ENCODE measurements at regions not wholly inside any gene's neighbourhood (a gene's known extent, or its start where the extent isn't known, plus 50 kb on each side); places are given as distances from the start of the nearest gene placed in this dataset.

DNA sequence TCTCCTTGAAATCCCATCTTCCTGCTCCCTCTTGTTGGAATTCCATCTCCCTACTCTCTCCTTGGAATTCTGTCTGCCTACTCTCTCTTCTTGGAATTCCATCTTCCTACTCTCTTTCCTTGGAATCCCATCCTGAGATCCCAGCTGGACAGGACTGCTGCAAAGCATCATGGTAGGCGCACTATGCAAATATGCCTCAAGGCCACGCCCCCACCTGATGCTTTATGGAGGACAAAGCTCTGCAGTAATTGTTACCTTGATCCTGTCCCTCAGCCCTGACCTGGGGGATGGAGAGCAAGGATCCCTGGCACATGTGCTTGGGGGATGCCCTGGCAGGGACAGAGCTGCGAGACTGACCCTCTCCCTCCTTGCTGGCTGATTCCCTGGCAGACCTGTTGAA, 185.6 kb downstream of the TBX5 start:
- no peaks in the 10 kb centered on the region for H3K36me3 ChIP-seq (ENCODE audit: control insufficient read depth in 2 of 2, insufficient read depth in 2 of 2, low read length in 1 of 2)
- H3K9me3 ChIP-seq (replicated peaks; ENCODE audit: control insufficient read depth, insufficient read depth, low read length) = no peaks in the 10 kb centered on the region
- POLR2A ChIA-PET = no interaction called here
- no peaks in the 10 kb centered on the region for H4K20me1 ChIP-seq (ENCODE audit: control insufficient read depth, insufficient read depth)
- CTCF ChIA-PET = no interaction called here
- SMC1A ChIA-PET (ENCODE audit: uncharacterized antibody, unreplicated experiment) = no interaction called here
- H3K79me2 ChIP-seq (ENCODE audit: control insufficient read depth, insufficient read depth, low read length) = no peaks in the 10 kb centered on the region
- no peaks in the 10 kb centered on the region for H3K27me3 ChIP-seq (replicated peaks in 1 of 2; ENCODE audit: control insufficient read depth in 2 of 2, insufficient read depth in 2 of 2, low read length in 1 of 2)
- H3K4me2 ChIP-seq (ENCODE audit: control insufficient read depth, insufficient read depth) = no peak overlapping the region
- no peak overlapping the region for H3K9ac ChIP-seq (ENCODE audit: control insufficient read depth, insufficient read depth, low read length)
- no peak for TF ChIP-seq ZSCAN29 (IDR thresholded peaks at IDR 0.05)
- TF ChIP-seq MTA3 (IDR thresholded peaks at IDR 0.05; ENCODE audit: borderline replicate concordance, low read length) = no peak
- no peak for TF ChIP-seq ESRRA (IDR thresholded peaks at IDR 0.05; ENCODE audit: low read length)
- no peak for TF ChIP-seq SPI1 (IDR thresholded peaks at IDR 0.05; ENCODE audit: borderline replicate concordance, insufficient read depth, low read depth, low read length)
- TF ChIP-seq, protein P1, sequence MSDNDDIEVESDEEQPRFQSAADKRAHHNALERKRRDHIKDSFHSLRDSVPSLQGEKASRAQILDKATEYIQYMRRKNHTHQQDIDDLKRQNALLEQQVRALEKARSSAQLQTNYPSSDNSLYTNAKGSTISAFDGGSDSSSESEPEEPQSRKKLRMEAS (IDR thresholded peaks at IDR 0.05; ENCODE audit: low read depth, low read length) = no peak
- TF ChIP-seq TCF3 (IDR thresholded peaks at IDR 0.05; ENCODE audit: borderline replicate concordance, insufficient read depth, low read depth, low read length) = no peak
- TF ChIP-seq RELA (IDR thresholded peaks at IDR 0.05; ENCODE audit: borderline replicate concordance, partially characterized antibody) = no peak
- no peak for TF ChIP-seq SUZ12 (IDR thresholded peaks at IDR 0.05; ENCODE audit: unreplicated experiment)
- H3K4me1 ChIP-seq (ENCODE audit: control insufficient read depth, insufficient read depth, low read length) = no peaks in the 10 kb centered on the region
- no peak overlapping the region for H3K27ac ChIP-seq (ENCODE audit: control insufficient read depth, insufficient read depth)
- WGBS (ENCODE audit: insufficient coverage, insufficient replicate concordance, low lambda C conversion rate, missing lambda C conversion rate) = 0% methylated on average over 3 of the region's 3 CpGs
- RAD21 ChIA-PET (ENCODE audit: unreplicated experiment) = no interaction called here
- DNase-seq (ENCODE audit: low read depth, low spot score) (no peak), ATAC-seq (no peak), FAIRE-seq (no peak)
- BruUV-seq (replicated peaks) = no TSS peak
- in situ Hi-C loops (cut with MboI) (no loop called here), intact Hi-C loops (cut with micrococcal nuclease; ENCODE audit: unreplicated experiment) (no loop called here)
- no peak overlapping the region for H2AFZ ChIP-seq (ENCODE audit: control insufficient read depth, low read depth, low read length)
- H3K4me3 ChIP-seq = no peak overlapping the region

DNA sequence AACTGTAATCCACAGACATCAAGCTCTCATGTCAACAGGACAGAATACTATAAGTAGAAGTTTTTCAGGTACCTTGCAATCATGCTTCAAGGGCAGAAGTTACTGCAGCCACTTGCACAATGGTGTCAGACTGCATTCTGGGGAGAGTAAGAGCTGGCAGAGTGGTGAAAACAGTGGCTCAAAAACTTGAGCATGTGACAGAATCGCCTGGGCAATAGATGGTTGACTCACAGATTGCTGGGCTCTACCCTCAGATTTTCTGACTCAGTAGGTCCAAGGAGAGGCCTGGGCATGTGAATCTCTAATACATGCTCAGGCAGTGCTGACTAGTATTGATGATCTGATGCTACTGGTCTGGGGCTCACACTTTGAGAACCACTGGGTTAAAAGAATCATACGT, 187.8 kb downstream of the TBX5 start:
- Histone ChIP-seq H3K27me3 (replicated peaks in 1 of 2; ENCODE audit: control insufficient read depth in 2 of 2, insufficient read depth in 2 of 2, low read length in 1 of 2) (no peaks in the 10 kb centered on the region), H3K4me1 (ENCODE audit: control insufficient read depth, insufficient read depth, low read length) (no peaks in the 10 kb centered on the region), H3K79me2 (ENCODE audit: control insufficient read depth, insufficient read depth, low read length) (no peaks in the 10 kb centered on the region), H3K27ac (ENCODE audit: control insufficient read depth, insufficient read depth) (no peak overlapping the region), H3K4me2 (ENCODE audit: control insufficient read depth, insufficient read depth) (no peak overlapping the region), H3K9ac (ENCODE audit: control insufficient read depth, insufficient read depth, low read length) (no peak overlapping the region), H2AFZ (ENCODE audit: control insufficient read depth, low read depth, low read length) (no peak overlapping the region), H3K9me3 (replicated peaks; ENCODE audit: control insufficient read depth, insufficient read depth, low read length) (no peaks in the 10 kb centered on the region), H4K20me1 (ENCODE audit: control insufficient read depth, insufficient read depth) (no peaks in the 10 kb centered on the region), H3K4me3 (no peak overlapping the region), H3K36me3 (ENCODE audit: control insufficient read depth in 2 of 2, insufficient read depth in 2 of 2, low read length in 1 of 2) (no peaks in the 10 kb centered on the region)
- no peak for TF ChIP-seq BCL11A (IDR thresholded peaks at IDR 0.05; ENCODE audit: low read depth, low read length)
- TF ChIP-seq, protein P2, sequence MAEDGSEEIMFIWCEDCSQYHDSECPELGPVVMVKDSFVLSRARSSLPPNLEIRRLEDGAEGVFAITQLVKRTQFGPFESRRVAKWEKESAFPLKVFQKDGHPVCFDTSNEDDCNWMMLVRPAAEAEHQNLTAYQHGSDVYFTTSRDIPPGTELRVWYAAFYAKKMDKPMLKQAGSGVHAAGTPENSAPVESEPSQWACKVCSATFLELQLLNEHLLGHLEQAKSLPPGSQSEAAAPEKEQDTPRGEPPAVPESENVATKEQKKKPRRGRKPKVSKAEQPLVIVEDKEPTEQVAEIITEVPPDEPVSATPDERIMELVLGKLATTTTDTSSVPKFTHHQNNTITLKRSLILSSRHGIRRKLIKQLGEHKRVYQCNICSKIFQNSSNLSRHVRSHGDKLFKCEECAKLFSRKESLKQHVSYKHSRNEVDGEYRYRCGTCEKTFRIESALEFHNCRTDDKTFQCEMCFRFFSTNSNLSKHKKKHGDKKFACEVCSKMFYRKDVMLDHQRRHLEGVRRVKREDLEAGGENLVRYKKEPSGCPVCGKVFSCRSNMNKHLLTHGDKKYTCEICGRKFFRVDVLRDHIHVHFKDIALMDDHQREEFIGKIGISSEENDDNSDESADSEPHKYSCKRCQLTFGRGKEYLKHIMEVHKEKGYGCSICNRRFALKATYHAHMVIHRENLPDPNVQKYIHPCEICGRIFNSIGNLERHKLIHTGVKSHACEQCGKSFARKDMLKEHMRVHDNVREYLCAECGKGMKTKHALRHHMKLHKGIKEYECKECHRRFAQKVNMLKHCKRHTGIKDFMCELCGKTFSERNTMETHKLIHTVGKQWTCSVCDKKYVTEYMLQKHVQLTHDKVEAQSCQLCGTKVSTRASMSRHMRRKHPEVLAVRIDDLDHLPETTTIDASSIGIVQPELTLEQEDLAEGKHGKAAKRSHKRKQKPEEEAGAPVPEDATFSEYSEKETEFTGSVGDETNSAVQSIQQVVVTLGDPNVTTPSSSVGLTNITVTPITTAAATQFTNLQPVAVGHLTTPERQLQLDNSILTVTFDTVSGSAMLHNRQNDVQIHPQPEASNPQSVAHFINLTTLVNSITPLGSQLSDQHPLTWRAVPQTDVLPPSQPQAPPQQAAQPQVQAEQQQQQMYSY (CRISPR knock-in tag; IDR thresholded peaks at IDR 0.05) = no peak
- no peak for ATAC-seq
- ChIA-PET SMC1A (ENCODE audit: uncharacterized antibody, unreplicated experiment) (no interaction called here), POLR2A (no interaction called here), RAD21 (ENCODE audit: unreplicated experiment) (no interaction called here), CTCF (no interaction called here)
- WGBS (ENCODE audit: insufficient coverage, insufficient replicate concordance, low lambda C conversion rate, missing lambda C conversion rate) = 4% methylated on average over 2 of the region's 2 CpGs
- in situ Hi-C loops (cut with MboI) = no loop called here
- no peak for FAIRE-seq
- DNase-seq (ENCODE audit: low read depth, low spot score) = no peak
- intact Hi-C loops (cut with micrococcal nuclease; ENCODE audit: unreplicated experiment) = no loop called here
- no TSS peak for BruUV-seq (replicated peaks)

All from GM12878 (cell line).